SHP77 (cell line): ENCODE measurements at regions not wholly inside any gene's neighbourhood (a gene's known extent, or its start where the extent isn't known, plus 50 kb on each side); places are given as distances from the start of the nearest gene placed in this dataset.
A peak's percentile ranks its signal among the peaks of the same experiment; 100 is the strongest.
"Not testable (repeated sequence)": the region's sequence is repeated elsewhere in the genome, so short reads cannot be mapped to it uniquely, and the experiment has no call there.

Experiments used
- DNase-seq, 2 experiments: peaks; one replicate each; lab custom pipeline; 2025; lab: John Stamatoyannopoulos, UW

DNA sequence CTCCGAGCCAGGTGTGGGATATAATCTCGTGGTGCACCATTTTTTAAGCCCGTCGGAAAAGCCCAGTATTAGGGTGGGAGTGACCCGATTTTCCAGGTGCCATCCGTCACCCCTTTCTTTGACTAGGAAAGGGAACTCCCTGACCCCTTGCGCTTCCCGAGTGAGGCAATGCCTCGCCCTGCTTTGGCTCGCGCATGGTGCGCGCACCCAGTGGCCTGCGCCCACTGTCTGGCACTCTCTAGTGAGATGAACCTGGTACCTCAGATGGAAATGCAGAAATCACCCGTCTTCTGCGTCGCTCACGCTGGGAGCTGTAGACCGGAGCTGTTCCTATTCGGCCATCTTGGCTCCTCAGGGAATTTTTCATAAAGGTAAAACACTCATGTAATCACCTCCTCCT, 63.9 kb downstream of the RWDD3 start:
- DNase-seq, result not testable (repeated sequence)

DNA sequence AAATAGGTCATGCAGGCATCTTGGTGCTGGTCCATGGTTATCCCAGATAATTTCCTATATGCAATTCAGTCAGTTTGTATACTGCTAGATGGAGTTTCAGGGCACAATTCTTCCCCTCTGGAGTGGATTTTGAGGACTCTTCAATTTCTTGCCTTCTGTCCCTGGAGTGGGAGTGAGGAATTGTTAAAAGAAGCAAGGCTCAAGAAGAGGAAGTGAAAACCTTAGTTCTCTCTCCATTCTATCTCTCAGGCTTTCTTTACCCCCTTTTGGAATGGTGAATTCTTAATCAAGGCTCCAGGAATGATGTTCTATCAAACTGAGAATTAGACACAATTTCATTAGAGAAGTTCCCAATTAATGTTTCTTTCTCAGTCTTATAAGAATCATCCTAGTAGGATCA, 67.1 kb downstream of the RWDD3 start:
- no peak for DNase-seq

DNA sequence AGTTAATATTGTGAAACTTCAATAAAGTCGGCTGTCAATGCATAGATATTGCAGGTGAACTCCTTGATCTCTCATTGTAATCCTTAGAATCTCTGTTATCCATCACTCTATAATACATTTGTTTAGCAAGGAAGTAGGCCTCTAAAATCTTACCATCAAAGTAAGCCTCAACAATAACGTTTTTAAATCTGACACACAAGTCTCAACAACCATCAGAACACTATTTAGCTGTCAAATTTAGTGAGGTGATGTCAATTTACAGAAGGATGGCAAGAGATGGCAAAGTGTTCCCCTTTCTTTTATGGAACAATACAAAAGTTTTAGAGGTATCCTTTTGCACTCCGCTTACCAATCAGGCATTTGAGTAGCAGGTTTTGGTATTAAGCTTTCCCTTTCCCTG, 67.6 kb downstream of the RWDD3 start:
- no peak for DNase-seq

DNA sequence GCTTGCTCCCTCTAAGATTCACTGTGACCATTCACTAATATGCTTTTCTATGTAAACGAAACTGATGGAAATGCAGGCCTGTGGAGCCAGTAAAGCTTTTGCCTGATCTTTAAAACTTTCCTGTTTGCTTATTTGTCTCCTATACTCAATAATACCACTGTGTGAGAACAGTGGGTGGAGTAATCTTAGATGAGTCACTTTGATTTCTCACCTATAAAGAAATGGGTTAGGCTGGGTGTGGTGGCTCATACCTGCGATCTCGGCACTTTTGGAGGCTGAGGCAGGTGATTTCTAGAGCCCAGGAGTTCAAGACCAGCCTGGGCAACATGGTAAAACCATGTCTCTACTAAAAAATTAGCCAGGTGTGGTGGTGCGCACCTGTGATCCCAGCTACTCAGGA, 70.8 kb downstream of the RWDD3 start:
- no peak for DNase-seq

DNA sequence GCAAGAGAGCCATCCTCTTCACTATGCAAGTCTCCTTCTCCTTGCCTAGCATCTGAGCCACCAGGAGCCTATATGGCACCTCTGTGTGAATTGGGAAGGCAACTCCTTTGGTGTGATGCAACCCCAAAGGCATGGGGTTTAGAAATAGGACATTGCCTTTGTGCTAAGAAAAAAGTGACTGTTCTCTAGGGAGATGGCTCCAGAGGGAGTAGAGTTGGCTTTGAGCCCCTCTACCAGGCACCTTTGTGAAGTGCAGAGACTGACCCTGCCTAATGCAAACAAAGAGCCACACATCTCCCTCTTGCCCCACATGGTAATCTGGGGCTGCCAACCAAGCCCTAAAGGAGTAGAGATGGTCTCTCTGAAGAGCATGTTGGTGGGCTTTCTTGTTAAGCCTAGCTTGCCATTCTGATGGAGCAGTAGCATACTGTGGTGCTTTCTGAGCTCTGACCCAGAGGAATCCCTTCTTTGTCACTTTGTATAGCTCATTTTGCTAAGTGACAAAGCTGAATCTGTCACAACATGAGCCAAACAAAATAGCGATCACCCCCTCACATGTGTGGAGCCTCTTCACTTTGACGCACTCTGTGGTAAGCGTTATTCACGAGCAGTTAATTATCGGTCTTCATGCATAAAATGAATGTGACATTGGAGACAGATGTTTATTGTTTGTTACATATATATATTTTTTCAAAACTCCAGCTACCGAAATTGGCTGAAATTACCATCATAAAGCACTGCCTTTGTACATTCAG, 74.4 kb downstream of the RWDD3 start:
- DNase-seq, result no peak

DNA sequence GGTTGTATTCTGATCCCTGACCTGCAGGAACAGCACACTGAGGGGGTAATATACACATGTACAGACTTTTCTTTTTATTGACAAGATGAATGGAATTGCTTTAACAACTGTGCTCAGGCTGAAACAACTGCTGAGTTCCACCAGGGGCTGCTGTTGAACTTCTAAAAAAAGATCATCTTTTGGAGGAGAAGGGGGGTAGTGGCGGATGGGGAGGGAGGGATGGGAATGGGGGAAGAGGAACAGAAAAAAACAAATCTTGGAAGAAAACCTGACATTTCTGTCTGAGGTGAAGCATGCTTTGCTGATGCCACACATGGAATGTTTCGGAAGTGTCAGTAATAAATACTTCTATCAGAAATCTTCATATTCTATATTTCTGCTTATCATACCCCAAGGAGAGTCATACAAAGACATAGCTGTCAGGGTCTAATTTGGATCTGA, 75.0 kb downstream of the RWDD3 start:
- DNase-seq, result peak; percentile 19 to 48

DNA sequence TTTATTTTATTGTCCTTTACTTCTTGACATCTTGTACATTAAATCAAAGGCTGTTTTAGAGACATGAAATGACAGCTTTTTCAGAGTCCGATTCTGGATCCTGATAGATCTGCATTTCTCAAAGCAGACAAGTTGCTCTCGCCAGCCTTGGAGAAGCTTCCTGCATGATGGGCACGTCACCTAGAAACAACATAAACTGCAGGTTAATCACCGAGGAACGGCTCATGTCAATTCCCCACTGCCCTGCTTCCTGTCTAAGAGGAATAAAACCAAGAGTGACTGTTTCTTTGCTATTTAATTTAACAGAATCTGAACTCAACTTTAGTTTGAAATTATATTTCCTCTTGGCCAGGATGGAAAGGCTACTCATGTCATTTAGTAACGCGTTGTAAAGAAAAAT, 77.0 kb downstream of the RWDD3 start:
- DNase-seq, result no peak

DNA sequence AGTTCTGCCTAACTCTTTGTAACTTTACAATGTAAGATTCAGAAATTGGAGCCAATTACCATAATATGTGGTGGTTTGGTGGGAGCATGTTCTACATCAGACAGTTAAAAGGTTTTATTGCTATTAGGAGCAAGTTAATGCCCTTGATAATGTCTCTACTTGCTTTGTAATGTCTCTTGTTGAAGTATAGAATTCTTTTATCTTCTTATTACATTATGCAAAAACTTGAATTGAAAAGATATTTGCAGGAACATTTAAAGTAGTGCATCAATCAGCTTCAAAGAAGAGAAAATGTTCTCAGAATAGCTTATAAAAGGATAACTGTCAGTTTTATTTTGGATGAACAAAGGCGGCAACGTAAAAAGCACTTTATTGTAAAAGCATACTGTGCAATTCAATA, 77.8 kb downstream of the RWDD3 start:
- DNase-seq, result no peak

DNA sequence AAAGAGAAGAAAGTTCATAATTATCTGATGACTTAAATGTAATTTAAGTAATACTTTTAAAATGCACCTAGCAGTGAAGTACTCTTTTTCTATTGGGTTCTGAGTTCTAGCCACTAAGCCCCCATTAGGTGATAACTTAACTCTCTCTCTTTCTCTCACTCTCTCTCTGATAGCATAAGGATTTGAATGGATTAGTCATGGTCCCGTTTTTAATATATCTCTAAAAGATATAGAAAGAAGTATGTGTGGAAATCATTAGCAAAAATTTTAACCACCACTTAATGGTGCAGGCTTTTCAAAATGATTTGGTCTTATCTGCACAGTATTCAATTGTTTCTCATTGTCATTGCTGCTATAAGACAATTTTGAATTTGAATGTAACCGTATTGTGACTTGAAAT, 78.2 kb downstream of the RWDD3 start:
- no peak for DNase-seq

DNA sequence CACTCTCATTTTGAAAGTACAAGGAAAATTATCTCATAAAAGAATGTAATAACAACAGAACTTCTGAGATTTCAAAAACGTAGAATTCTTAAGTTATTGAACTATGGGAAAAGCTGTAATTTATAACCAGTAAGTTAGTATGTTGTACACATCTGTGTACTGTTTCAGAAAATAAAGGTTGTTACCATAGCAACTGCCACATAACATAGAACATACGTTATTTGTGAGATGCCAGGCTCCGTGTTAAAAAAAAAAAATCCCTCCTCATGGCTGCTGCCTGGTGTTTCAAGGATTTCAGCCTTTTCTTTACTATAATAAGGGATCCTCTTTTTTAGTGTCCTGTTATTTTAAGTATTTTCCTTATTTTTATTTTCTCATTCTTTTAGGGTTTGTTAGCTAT, 79.5 kb downstream of the RWDD3 start:
- DNase-seq, result no peak

DNA sequence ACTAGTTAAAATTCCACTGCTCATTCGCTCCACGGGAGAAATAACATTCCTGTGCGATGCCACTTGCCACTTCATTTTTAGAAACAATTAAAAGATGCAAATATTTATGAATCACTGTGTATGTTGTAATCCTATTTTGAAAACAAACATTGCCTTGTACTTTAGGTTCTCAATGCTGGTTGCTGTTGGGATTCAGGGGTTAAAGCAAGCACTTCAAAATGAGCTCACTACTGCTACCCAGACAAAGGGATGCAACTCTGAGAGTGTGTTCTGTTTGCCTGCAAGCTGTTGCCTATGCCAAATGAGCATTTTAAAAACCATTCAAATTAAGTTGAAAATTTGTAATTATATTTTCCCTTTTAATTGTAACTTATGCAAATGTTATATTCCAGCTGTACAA, 87.5 kb downstream of the RWDD3 start:
- DNase-seq, result no peak

DNA sequence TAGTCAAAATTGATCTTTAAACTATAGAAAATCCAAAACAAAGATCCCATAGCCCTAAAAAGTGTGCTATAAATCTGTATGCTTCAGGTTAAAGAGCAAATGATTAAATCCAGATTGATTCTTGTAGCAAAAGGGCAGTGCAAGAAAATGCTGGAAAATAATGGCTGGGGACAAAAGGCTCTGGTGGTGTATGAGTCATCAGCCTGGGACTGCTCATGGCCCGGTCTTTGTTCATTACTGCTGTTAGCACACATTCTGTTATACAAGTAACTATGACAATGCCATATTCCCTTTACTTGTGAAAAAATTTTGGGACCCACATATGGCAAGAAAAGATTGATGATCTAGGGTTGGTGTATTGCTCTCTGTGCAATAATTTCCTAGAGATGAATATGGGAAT, 89.1 kb downstream of the RWDD3 start:
- no peak for DNase-seq

DNA sequence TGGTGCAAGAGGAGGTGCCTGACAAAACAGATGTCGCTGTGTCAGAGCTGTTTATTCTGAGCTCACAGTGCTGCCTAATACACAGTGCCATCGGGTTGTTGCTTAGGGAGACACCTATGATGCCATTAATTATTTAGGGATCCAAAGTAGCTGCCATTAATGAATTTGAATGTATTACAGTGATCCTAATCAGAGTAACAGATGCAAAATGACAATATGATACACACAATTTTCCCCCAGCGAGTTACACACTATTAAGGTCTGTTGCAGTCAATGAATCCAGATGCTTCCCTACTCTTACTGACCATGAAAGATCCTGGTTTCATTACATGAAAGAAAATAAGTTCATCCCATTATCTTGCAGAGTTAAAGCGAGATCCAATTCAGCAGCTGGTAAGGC, 91.3 kb downstream of the RWDD3 start:
- no peak for DNase-seq

DNA sequence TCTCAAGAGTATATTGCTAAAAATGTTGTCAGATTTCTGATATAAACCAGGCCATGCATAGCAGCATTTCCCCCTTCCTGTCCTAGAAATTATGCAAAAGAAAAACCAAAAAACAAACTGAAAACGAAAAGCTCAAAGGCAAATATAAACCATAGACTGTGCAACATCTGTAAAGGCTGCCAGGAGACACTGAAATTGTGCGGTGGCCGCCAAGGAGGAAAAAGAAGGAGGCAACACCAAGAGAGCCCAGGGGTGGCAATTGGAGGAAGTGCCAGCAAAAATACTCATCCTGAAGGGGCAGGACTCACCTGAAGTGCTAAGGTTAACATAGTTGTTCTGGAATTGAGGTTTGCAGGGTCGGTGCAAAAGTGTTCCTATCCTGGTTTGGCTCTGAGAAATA, 92.0 kb downstream of the RWDD3 start:
- DNase-seq, result no peak

DNA sequence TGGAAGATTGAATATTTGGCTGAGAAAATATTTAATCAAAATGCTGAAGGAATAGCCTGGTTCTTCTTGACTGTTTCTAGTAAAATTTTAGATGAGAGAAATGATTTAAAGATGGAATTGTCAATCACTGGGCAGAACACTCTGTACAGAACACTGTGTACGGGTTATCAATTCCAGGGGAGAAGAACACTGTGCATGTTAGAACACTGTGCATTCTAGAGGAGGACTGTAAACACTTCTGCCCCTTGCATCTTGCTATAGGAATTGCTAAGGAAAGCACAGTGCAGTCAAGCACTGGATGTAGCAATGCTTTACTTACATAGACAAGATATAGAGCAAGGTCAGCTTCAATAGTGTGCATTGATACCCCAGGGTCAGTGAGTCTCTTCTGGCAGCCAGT, 98.7 kb downstream of the RWDD3 start:
- no peak for DNase-seq

DNA sequence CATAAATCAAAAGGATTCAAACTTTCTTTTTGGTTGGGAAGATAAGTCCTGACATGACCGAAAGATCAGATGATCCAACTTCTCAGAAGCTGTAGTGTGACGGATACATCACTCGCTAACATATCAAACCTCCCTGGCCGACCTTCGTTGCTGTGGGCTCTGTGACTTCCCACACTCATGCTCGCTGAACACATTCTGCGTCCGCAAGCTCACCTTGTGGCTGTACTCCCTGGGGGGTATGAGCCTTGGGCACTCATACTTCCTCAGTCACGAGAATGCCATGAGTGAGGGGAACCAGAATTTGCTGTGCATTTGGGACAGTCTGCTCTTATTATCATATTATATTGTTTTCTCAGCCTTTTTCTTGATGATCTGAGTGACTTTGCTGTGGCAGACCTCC, 105.4 kb downstream of the RWDD3 start:
- DNase-seq, result no peak

DNA sequence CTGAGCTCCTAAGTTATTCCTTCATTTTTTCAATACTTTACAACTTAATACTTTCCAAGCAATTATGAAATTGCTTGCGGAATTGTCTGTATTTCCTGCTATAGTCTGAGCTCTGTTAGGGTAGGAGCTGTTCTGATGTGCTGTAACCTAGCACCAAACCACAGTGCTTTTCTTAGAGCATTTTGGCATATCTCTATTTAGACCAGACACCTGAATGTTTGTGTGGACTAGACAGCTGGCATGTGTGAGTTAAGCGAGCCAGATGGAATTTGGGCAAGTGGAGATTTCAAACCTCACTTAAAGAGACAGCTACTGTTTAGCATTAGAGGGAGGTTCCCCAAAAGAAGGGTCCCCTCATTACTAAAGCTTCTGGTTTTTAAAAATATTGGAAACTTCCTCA, 106.1 kb downstream of the RWDD3 start:
- no peak for DNase-seq

DNA sequence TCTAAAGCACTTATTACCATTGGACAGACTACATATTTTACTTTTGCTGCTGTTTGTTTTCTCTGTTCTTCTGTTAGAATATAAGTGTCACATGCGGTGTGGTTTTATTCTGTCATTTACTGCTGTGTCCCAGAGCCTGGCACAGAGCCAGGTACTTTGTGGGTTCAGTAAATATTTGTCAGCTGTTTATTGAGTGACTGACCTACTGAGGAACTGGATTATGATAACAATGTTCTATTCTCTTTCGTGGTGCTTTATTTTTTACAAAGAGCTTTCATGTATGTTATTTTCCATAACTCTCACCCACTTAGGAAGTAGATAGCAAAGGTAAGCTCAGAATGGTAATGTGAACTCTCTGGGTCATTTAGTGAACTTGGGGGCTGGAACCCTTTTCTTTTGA, 118.8 kb downstream of the RWDD3 start:
- DNase-seq, result peak; percentile 60 to 78

DNA sequence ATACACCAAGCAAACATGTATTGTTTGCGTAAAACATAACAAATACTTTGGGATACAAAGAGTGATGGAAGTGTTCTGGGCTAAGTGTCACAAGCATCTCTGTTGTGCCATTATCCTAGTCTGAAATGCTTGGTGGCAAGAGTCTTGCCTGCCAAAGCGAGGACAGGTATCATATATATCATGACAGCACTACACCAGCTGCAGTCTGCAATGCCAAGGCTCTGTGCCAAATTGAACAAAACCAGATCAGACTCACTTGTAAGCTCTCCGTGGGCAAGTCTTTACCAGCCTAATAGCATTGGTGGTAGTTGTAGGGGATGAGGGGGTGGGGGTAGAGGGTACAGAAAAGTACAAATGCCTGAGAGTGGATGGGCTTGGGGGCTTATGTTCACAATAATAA, 119.2 kb downstream of the RWDD3 start:
- DNase-seq, result peak; percentile 78

DNA sequence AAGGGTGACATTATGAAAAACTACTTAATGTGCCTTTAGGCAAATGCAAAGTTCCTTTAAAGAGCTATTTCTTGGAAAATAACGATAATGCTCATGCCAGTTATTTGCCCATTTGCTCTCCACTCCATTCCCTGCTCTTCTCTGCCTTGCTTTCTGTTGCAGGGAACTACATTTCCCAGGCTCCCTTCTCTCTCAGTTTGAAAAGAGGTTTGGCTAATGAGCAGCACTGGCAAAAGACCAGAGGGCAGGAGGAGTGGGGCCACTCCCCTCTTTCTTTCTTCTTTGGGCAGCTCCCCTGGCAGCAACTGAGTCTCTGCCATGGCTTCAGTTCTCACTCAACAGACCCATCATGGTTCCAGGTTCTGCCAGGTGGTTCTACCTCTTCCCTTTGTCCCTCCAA, 130.5 kb downstream of the RWDD3 start:
- no peak for DNase-seq

DNA sequence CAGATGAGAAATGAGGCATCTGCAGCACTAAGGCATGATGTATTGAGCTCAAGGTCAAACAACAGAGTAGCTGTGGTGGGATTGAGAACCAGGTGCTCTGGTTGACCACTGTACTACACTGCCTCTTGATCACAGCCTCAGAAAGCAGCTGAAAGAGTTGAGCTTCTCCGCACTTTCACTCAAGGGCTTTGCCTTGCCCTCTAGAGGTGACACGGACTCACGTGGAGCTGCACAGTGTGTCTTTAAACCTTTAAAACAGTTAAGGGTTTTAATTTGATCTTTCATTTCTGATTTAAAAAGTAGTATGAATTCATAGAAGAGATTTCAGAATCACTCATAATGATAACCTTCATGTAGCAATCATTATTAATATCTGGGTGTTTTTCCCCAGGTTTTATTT, 132.5 kb downstream of the RWDD3 start:
- no peak for DNase-seq

DNA sequence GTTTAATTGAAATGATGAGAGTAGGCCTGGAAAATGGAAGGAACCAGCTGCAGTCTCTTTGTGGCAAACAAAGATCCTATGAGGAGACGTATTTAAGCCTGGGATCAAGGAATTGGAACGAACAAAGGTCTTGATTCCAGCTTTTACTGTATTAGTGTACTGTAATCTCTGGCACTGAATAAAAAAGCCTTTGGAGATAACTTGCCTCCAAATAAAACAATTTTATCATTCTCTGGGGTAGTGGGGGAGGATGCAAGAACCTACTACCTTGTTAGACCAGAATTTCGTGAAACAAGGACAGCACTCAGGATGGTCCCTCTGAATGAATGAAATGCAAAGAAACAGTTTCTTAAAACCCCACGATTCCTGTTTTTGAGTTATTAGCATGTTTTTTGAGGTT, 134.2 kb downstream of the RWDD3 start:
- no peak for DNase-seq

DNA sequence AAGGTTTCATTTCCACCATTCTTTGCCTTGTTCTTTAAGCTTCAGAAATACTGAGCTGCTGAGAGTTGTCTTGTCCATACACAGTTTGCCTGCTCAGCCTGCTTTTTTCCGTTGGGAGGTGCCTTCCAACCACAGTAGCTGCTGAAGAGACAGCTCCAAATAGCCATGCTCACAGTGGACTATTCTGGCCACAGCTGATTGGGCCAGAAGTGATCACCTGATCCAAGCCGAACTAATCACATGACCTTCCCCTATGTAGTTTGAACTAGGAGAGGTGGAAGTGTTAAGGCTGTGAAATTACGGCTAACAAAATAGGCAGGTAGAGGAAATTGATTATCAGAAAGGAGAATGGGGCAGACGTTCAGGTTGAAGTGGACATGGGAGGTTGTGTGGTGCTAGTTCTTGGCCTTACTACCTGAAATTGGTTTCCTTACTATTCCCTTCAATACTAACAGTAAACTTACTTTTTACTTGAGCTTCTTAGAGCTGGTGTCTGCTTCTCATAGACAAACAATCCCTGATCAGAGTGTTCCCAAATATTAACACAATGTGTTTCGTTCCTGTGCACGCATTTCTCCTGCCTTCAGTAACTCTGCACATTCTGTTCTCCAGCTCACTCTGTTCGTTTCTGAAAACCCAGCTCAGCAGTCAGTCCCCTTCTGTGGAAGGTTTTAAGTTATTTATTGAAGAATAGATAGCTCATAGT, 136.1 kb downstream of the RWDD3 start:
- no peak for DNase-seq
